ENCODE measurements at regions not wholly inside any gene's neighbourhood (a gene's known extent, or its start where the extent isn't known, plus 50 kb on each side); places are given as distances from the start of the nearest gene placed in this dataset.

GRCh38 chr1:195789321-195789720 lies 818.9 kb downstream of the KCNT2 start:
- no peaks in the 10 kb centered on the region; the same call in 1 of the 2 replicates for H3K9me3 Mint-ChIP-seq
- H3K4me3 Mint-ChIP-seq = no peak overlapping the region
- H3K27me3 Mint-ChIP-seq (ENCODE audit: insufficient read depth) = no peaks in the 10 kb centered on the region
- TF ChIP-seq, protein P1, sequence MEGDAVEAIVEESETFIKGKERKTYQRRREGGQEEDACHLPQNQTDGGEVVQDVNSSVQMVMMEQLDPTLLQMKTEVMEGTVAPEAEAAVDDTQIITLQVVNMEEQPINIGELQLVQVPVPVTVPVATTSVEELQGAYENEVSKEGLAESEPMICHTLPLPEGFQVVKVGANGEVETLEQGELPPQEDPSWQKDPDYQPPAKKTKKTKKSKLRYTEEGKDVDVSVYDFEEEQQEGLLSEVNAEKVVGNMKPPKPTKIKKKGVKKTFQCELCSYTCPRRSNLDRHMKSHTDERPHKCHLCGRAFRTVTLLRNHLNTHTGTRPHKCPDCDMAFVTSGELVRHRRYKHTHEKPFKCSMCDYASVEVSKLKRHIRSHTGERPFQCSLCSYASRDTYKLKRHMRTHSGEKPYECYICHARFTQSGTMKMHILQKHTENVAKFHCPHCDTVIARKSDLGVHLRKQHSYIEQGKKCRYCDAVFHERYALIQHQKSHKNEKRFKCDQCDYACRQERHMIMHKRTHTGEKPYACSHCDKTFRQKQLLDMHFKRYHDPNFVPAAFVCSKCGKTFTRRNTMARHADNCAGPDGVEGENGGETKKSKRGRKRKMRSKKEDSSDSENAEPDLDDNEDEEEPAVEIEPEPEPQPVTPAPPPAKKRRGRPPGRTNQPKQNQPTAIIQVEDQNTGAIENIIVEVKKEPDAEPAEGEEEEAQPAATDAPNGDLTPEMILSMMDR (IDR thresholded peaks at IDR 0.05) = no peak
- H3K36me3 Mint-ChIP-seq (ENCODE audit: low read depth) = no peaks in the 10 kb centered on the region; the same call in 1 of the 2 replicates
- DNase-seq = no peak
- H3K27ac Mint-ChIP-seq = no peak overlapping the region
- H3K4me1 Mint-ChIP-seq (ENCODE audit: low read depth) = no peaks in the 10 kb centered on the region

- no peak for DNase-seq
- no peak overlapping the region for H3K4me3 Mint-ChIP-seq
- no peaks in the 10 kb centered on the region; the same call in 1 of the 2 replicates for H3K36me3 Mint-ChIP-seq (ENCODE audit: low read depth)
- H3K27me3 Mint-ChIP-seq (ENCODE audit: insufficient read depth) = no peaks in the 10 kb centered on the region
- no peaks in the 10 kb centered on the region for H3K4me1 Mint-ChIP-seq (ENCODE audit: low read depth)
- no peak overlapping the region for H3K27ac Mint-ChIP-seq
- H3K9me3 Mint-ChIP-seq = no peaks in the 10 kb centered on the region; the same call in 1 of the 2 replicates
- TF ChIP-seq, protein P1 (IDR thresholded peaks at IDR 0.05) = no peak
Measured at GRCh38 chr1:195788721-195789120, 819.5 kb downstream of the KCNT2 start.

- DNase-seq = no peak
- H3K4me1 Mint-ChIP-seq (ENCODE audit: low read depth) = no peaks in the 10 kb centered on the region
- no peaks in the 10 kb centered on the region; the same call in 1 of the 2 replicates for H3K9me3 Mint-ChIP-seq
- H3K4me3 Mint-ChIP-seq = no peak overlapping the region
- TF ChIP-seq, protein P1 (IDR thresholded peaks at IDR 0.05) = no peak
- no peaks in the 10 kb centered on the region for H3K27me3 Mint-ChIP-seq (ENCODE audit: insufficient read depth)
- H3K27ac Mint-ChIP-seq = no peak overlapping the region
- no peaks in the 10 kb centered on the region; the same call in 1 of the 2 replicates for H3K36me3 Mint-ChIP-seq (ENCODE audit: low read depth)
Measured at GRCh38 chr1:195785830-195786229, 822.4 kb downstream of the KCNT2 start.

DNA sequence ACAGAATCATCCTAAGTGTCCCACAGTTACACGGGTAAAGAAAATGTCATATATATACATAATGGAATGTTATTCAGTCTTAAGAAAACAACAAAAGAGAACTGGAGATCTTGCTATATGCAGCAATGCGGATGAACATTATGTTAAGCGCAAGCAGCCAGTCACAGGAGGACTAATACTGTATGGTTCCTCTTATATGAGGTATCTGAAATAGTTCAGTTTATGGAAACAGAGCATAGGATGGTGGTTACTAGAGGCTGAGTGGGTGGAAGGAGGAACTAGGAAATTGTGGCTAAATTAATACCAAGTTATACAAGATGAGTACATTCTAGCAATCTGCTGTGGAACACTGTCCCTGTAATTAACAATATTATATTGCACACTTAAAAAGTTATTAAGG lies 834.3 kb downstream of the KCNT2 start:
- Mint-ChIP-seq H3K4me3 (no peak overlapping the region), H3K9me3 (no peaks in the 10 kb centered on the region), H3K27ac (no peak overlapping the region), H3K36me3 (ENCODE audit: low read depth) (no peaks in the 10 kb centered on the region), H3K27me3 (ENCODE audit: insufficient read depth) (no peaks in the 10 kb centered on the region), H3K4me1 (ENCODE audit: low read depth) (peaks cover 21% of the 10 kb centered on the region)
- TF ChIP-seq, protein P1 (IDR thresholded peaks at IDR 0.05) = no peak
- no peak for DNase-seq

DNA sequence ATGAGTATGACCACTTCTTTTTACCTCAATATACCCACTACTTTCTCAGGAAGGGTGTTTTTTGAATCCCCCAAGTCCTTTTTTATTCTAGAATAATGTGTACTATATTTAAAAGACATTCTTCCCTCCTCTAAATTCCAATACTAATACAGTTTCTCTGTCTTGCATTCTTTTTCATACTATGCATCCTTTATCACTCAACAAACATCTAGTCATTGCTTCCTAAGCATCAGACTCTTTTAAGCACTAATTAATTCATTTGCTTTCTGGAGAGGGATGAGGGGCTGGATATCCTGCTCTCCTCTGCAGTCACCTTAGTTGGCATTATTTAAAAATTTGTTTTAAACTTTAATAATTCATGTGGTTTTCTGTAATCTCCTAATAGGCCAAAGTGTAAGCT lies 838.8 kb downstream of the KCNT2 start:
- Mint-ChIP-seq H3K4me1 (ENCODE audit: low read depth) (peaks cover 47% of the 10 kb centered on the region), H3K4me3 (peak overlapping the region; percentile 14), H3K27ac (peak overlapping the region; percentile 72), H3K36me3 (ENCODE audit: low read depth) (0 out of 2 replicates have a peak, but pooled peaks cover 3% of the 10 kb centered on the region), H3K27me3 (ENCODE audit: insufficient read depth) (no peaks in the 10 kb centered on the region), H3K9me3 (no peaks in the 10 kb centered on the region)
- TF ChIP-seq, protein P1 (IDR thresholded peaks at IDR 0.05) = no peak
- no peak for DNase-seq

DNA sequence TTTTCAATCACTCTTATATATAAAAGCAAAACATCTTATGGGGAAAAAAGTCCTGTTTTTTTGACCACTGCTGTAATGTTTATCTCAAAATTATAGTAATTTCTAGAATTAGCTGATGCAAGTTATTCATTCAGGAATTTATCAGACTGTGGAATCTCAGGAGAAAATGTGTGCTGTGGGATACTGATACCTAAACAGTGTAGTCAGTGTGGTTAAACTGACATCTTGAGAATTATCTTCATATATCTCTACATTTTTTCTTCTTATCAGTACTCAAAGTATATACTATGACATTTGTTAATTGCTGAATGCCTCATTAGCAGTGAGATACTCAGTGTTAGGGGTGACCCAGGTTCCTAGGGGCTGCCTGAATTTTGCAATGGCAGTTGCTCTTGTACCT lies 839.3 kb downstream of the KCNT2 start:
- Mint-ChIP-seq H3K9me3 (no peaks in the 10 kb centered on the region), H3K27me3 (ENCODE audit: insufficient read depth) (no peaks in the 10 kb centered on the region), H3K4me1 (ENCODE audit: low read depth) (peaks cover 53% of the 10 kb centered on the region), H3K4me3 (peak overlapping the region; percentile 14; the same call in 1 of the 2 replicates), H3K36me3 (ENCODE audit: low read depth) (peaks cover 6% of the 10 kb centered on the region; the same call in 1 of the 2 replicates), H3K27ac (peak overlapping the region; percentile 72)
- TF ChIP-seq, protein P1 (IDR thresholded peaks at IDR 0.05) = no peak
- no peak for DNase-seq
